ENCODE measurements at regions not wholly inside any gene's neighbourhood (a gene's known extent, or its start where the extent isn't known, plus 50 kb on each side); places are given as distances from the start of the nearest gene placed in this dataset.

GRCh38 chr6:139529420-139529819, 155.0 kb upstream of the CITED2 start:
- intact Hi-C loops (cut with DNase I), result no loop called here
- TF ChIP-seq, protein P1, sequence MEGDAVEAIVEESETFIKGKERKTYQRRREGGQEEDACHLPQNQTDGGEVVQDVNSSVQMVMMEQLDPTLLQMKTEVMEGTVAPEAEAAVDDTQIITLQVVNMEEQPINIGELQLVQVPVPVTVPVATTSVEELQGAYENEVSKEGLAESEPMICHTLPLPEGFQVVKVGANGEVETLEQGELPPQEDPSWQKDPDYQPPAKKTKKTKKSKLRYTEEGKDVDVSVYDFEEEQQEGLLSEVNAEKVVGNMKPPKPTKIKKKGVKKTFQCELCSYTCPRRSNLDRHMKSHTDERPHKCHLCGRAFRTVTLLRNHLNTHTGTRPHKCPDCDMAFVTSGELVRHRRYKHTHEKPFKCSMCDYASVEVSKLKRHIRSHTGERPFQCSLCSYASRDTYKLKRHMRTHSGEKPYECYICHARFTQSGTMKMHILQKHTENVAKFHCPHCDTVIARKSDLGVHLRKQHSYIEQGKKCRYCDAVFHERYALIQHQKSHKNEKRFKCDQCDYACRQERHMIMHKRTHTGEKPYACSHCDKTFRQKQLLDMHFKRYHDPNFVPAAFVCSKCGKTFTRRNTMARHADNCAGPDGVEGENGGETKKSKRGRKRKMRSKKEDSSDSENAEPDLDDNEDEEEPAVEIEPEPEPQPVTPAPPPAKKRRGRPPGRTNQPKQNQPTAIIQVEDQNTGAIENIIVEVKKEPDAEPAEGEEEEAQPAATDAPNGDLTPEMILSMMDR (IDR thresholded peaks at IDR 0.05), result no peak
- TF ChIP-seq POLR2A (IDR thresholded peaks at IDR 0.05), result no peak
- WGBS, 4 donors, result 71 to 84% (median 79%) methylated on average over 1 of the region's 1 CpG
- no peaks in the 10 kb centered on the region for H3K36me3 ChIP-seq
- H3K4me1 ChIP-seq, result peaks cover 0 to 47% (median 4%) of the 10 kb centered on the region in 12 donors
- no peaks in the 10 kb centered on the region for H3K9me3 ChIP-seq
- no peak for DNase-seq
- no peak overlapping the region for H3K4me3 ChIP-seq
- H3K27ac ChIP-seq, result no peak overlapping the region
- no peaks in the 10 kb centered on the region for H3K27me3 ChIP-seq
- no peak for ATAC-seq

GRCh38 chr6:139528471-139528870, 154.0 kb upstream of the CITED2 start:
- Histone ChIP-seq H3K9me3 (no peaks in the 10 kb centered on the region), H3K4me1 (peaks cover 0 to 37% (median 0%) of the 10 kb centered on the region in 12 donors), H3K27ac (no peak overlapping the region), H3K4me3 (no peak overlapping the region), H3K27me3 (no peaks in the 10 kb centered on the region), H3K36me3 (no peaks in the 10 kb centered on the region)
- DNase-seq, result no peak
- intact Hi-C loops (cut with DNase I), result no loop called here
- 81 to 90% (median 83%) methylated on average over 2 of the region's 2 CpGs for WGBS, 4 donors
- no peak for ATAC-seq
- no peak for TF ChIP-seq POLR2A (IDR thresholded peaks at IDR 0.05)
- TF ChIP-seq, protein P1 (IDR thresholded peaks at IDR 0.05), result no peak

GRCh38 chr6:139525415-139525814, 151.0 kb upstream of the CITED2 start:
- Histone ChIP-seq H3K27me3 (no peaks in the 10 kb centered on the region), H3K27ac (no peak overlapping the region), H3K36me3 (no peaks in the 10 kb centered on the region), H3K9me3 (no peaks in the 10 kb centered on the region), H3K4me1 (peaks cover 0 to 15% (median 0%) of the 10 kb centered on the region in 12 donors), H3K4me3 (no peak overlapping the region)
- TF ChIP-seq, protein P1 (IDR thresholded peaks at IDR 0.05), result no peak
- TF ChIP-seq POLR2A (IDR thresholded peaks at IDR 0.05), result no peak
- no peak for ATAC-seq
- DNase-seq, result no peak
- intact Hi-C loops (cut with DNase I), result no loop called here
- WGBS, 4 donors, result 63 to 84% (median 76%) methylated on average over 2 of the region's 2 CpGs

GRCh38 chr6:139523986-139524385, 149.5 kb upstream of the CITED2 start:
- Histone ChIP-seq H3K9me3 (no peaks in the 10 kb centered on the region), H3K4me1 (peaks cover 0 to 21% (median 6%) of the 10 kb centered on the region in 12 donors), H3K27ac (no peak overlapping the region), H3K4me3 (no peak overlapping the region), H3K36me3 (no peaks in the 10 kb centered on the region), H3K27me3 (no peaks in the 10 kb centered on the region)
- TF ChIP-seq, protein P1 (IDR thresholded peaks at IDR 0.05), result no peak
- TF ChIP-seq POLR2A (IDR thresholded peaks at IDR 0.05), result no peak
- no peak for ATAC-seq
- no peak for DNase-seq
- WGBS, 4 donors, result 79 to 85% (median 82%) methylated on average over 2 of the region's 2 CpGs
- intact Hi-C loops (cut with DNase I), result no loop called here

Data from heart left ventricle (tissue), 16 donors.